HepG2 (cell line): ENCODE measurements at regions not wholly inside any gene's neighbourhood (a gene's known extent, or its start where the extent isn't known, plus 50 kb on each side); places are given as distances from the start of the nearest gene placed in this dataset.

ENCODE experiments used
- BATF2 ChIP-seq: sonication (generic); formaldehyde crosslinking; IDR thresholded peaks from 2 replicates; pipeline ENCODE4 v1.8.0; 2022; ENCODE audit warnings: mild to moderate bottlenecking, missing genetic modification reagents, moderate library complexity
- LRRFIP1 ChIP-seq: sonication (generic); formaldehyde crosslinking; conservative IDR thresholded peaks from 2 replicates; pipeline ENCODE4 v1.4.0; 2020; ENCODE audit warnings: missing genetic modification reagents
- PAF1 ChIP-seq: IDR thresholded peaks from 2 replicates; pipeline ENCODE4 v1.6.1; 2016; ENCODE audit warnings: missing genetic modification reagents, missing compliant biosample characterization
- RFXAP ChIP-seq: sonication (generic); formaldehyde crosslinking; IDR thresholded peaks from 2 replicates; pipeline ENCODE4 v1.4.0; 2020; ENCODE audit warnings: missing genetic modification reagents, borderline replicate concordance
- SKIL ChIP-seq: sonication (generic); formaldehyde crosslinking; IDR thresholded peaks from 2 replicates; pipeline ENCODE4 v1.8.0; 2022; ENCODE audit warnings: missing genetic modification reagents, mild to moderate bottlenecking, moderate library complexity, borderline replicate concordance
- ZNF180 ChIP-seq: sonication (generic); formaldehyde crosslinking; IDR thresholded peaks from 2 replicates; pipeline ENCODE4 v1.4.0; 2020; ENCODE audit warnings: low read depth, missing genetic modification reagents, borderline replicate concordance
- ZNF251 ChIP-seq: sonication (generic); formaldehyde crosslinking; IDR thresholded peaks from 2 replicates; pipeline ENCODE4 v1.9.0; 2021; ENCODE audit warnings: mild to moderate bottlenecking, missing genetic modification reagents
- ZNF629 ChIP-seq: sonication (generic); formaldehyde crosslinking; conservative IDR thresholded peaks from 2 replicates; pipeline ENCODE4 v1.5.0; 2020; ENCODE audit warnings: missing genetic modification reagents

GRCh38 chr12:69131077-69131476 lies 108.3 kb upstream of the CPSF6 start (continued):
- no peak for TF ChIP-seq BATF2 (CRISPR knock-in tag)
- TF ChIP-seq PAF1 (CRISPR knock-in tag): no peak
- no peak for TF ChIP-seq SKIL
- TF ChIP-seq ZNF629 (CRISPR knock-in tag): no peak
- TF ChIP-seq LRRFIP1: no peak
- TF ChIP-seq ZNF180: no peak
- TF ChIP-seq RFXAP (CRISPR knock-in tag): no peak
- TF ChIP-seq ZNF251 (CRISPR knock-in tag): no peak
- TF ChIP-seq, all 625 proteins: peak for 0
